H1 (cell line): ENCODE measurements at regions not wholly inside any gene's neighbourhood (a gene's known extent, or its start where the extent isn't known, plus 50 kb on each side); places are given as distances from the start of the nearest gene placed in this dataset.

Experiments
- CTCF ChIA-PET: fragments of 300-600 bp; sonication (Branson Sonifier 250); formaldehyde crosslinking; loops from one replicate; lab custom pipeline; 2021; ENCODE audit not compliant: partially characterized antibody; lab: Charles Lee
- POLR2A ChIA-PET: fragments of 300-600 bp; sonication (Branson Sonifier 250); formaldehyde crosslinking; loops from one replicate; lab custom pipeline; 2021; ENCODE audit warnings: inconsistent platforms; ENCODE audit not compliant: partially characterized antibody; lab: Charles Lee
- DNase-seq, 2 experiments: peaks; one replicate each; pipeline versions ENCODE4 v3.0.0 to v3.0.0-alpha.2; 2010 to 2022; ENCODE audit warnings: low spot score in 2 of 2, low read depth in 1 of 2, mixed read lengths in 1 of 2
- FAIRE-seq: peaks from 2 replicates; lab custom pipeline; 2011; peaks lifted over from hg19 to GRCh38; lab: Jason Lieb, UNC
- H2AFZ ChIP-seq: 2 replicates; pipeline ENCODE4 v1.8.1; 2012; ENCODE audit warnings: low read length, inconsistent platforms
- H2AK5ac ChIP-seq: 2 replicates; pipeline ENCODE4 v1.6.1; 2013; ENCODE audit warnings: low read depth, low read length
- H2BK120ac ChIP-seq: replicated peaks from 2 replicates; pipeline ENCODE3; 2013; ENCODE audit warnings: low read depth, low read length, inconsistent platforms
- H2BK12ac ChIP-seq: 2 replicates; pipeline ENCODE4 v1.6.1; 2013; ENCODE audit warnings: low read depth, low read length
- H2BK15ac ChIP-seq: 2 replicates; pipeline ENCODE4 v1.6.1; 2013; ENCODE audit warnings: low read length
- H2BK20ac ChIP-seq: 2 replicates; pipeline ENCODE4 v1.6.1; 2013; ENCODE audit warnings: low read length
- H2BK5ac ChIP-seq: 2 replicates; pipeline ENCODE4 v1.6.1; 2013; ENCODE audit warnings: low read depth, low read length
- H3K14ac ChIP-seq: 2 replicates; pipeline ENCODE4 v1.6.1; 2013; ENCODE audit warnings: inconsistent platforms; ENCODE audit not compliant: insufficient read length
- H3K18ac ChIP-seq: 2 replicates; pipeline ENCODE4 v1.6.1; 2013; ENCODE audit warnings: low read length; ENCODE audit errors: extremely low read depth
- H3K23ac ChIP-seq: 2 replicates; pipeline ENCODE4 v1.6.1; 2013; ENCODE audit warnings: inconsistent platforms; ENCODE audit not compliant: insufficient read length
- H3K23me2 ChIP-seq: 2 replicates; pipeline ENCODE4 v1.6.1; 2013; ENCODE audit warnings: low read depth, low read length
- H3K27ac ChIP-seq: 2 replicates; pipeline ENCODE4 v1.6.1; 2011; ENCODE audit warnings: low read depth, low read length, inconsistent platforms
- H3K27me3 ChIP-seq, 4 experiments: replicated peaks in 1 of 4; 1 replicate in 1 of 4; 2 replicates in 3 of 4; pipeline versions ENCODE4 v1.6.1 to v1.8.1; 2011 to 2013; ENCODE audit warnings: low read length in 3 of 4, mild to moderate bottlenecking in 3 of 4, inconsistent platforms in 2 of 4, mixed read lengths in 2 of 4, moderate library complexity in 1 of 4; ENCODE audit not compliant: control insufficient read depth in 3 of 4, insufficient read depth in 3 of 4; ENCODE audit errors: extremely low read depth in 1 of 4
- H3K36me3 ChIP-seq, 4 experiments: 2 replicates each; pipeline versions ENCODE4 v1.6.1 to v1.8.1; 2011 to 2013; ENCODE audit warnings: mild to moderate bottlenecking in 4 of 4, low read length in 3 of 4, moderate library complexity in 2 of 4, control low read depth in 1 of 4, inconsistent platforms in 1 of 4; ENCODE audit not compliant: insufficient read depth in 4 of 4, control insufficient read depth in 2 of 4
- H3K4ac ChIP-seq: replicated peaks from 2 replicates; pipeline ENCODE3; 2013; ENCODE audit warnings: low read length, low read depth, mixed read lengths, inconsistent platforms; ENCODE audit not compliant: insufficient read length
- H3K4me1 ChIP-seq, 4 experiments: replicated peaks in 1 of 4; 1 replicate in 1 of 4; 2 replicates in 3 of 4; pipeline versions ENCODE4 v1.6.1 to v1.8.1; 2011 to 2013; ENCODE audit warnings: low read length in 3 of 4, inconsistent platforms in 2 of 4, mixed read lengths in 1 of 4; ENCODE audit not compliant: insufficient read depth in 4 of 4, control insufficient read depth in 3 of 4
- H3K4me2 ChIP-seq, 2 experiments: 2 replicates each; pipeline versions ENCODE4 v1.6.1 to v1.8.1; 2011 to 2013; ENCODE audit warnings: low read depth in 2 of 2, low read length in 2 of 2, control low read depth in 1 of 2, inconsistent platforms in 1 of 2, mild to moderate bottlenecking in 1 of 2; ENCODE audit not compliant: insufficient read depth in 1 of 2
- H3K4me3 ChIP-seq, 4 experiments: fragments of 200-600, 300-600 bp in 1 of 4; sonication (generic), shearing (Covaris generic), sonication (Bioruptor Twin) in 1 of 4; 2 replicates each; pipeline versions ENCODE4 v1.5.1 to v1.8.1; 2011 to 2016; ENCODE audit warnings: low read length in 4 of 4, low read depth in 3 of 4, control low read depth in 2 of 4, inconsistent platforms in 2 of 4, mild to moderate bottlenecking in 2 of 4, mixed read lengths in 1 of 4, moderate library complexity in 1 of 4; ENCODE audit not compliant: insufficient read depth in 2 of 4; ENCODE audit errors: extremely low read depth in 1 of 4
- H3K56ac ChIP-seq: replicated peaks from 2 replicates; pipeline ENCODE3; 2013; ENCODE audit warnings: low read depth, mild to moderate bottlenecking, mixed read lengths, low read length, inconsistent platforms; ENCODE audit not compliant: insufficient read length
- H3K79me1 ChIP-seq: 2 replicates; pipeline ENCODE4 v1.6.1; 2013; ENCODE audit warnings: low read depth, low read length, control low read depth
- H3K79me2 ChIP-seq, 2 experiments: 2 replicates each; pipeline versions ENCODE4 v1.6.1 to v1.8.1; 2012 to 2013; ENCODE audit warnings: low read length in 2 of 2, mild to moderate bottlenecking in 2 of 2, inconsistent platforms in 1 of 2; ENCODE audit not compliant: insufficient read depth in 2 of 2, control insufficient read depth in 1 of 2
- H3K9ac ChIP-seq, 4 experiments: replicated peaks in 1 of 4; 1 replicate in 1 of 4; 2 replicates in 3 of 4; pipeline versions ENCODE4 v1.6.1 to v1.8.1; 2011 to 2013; ENCODE audit warnings: low read depth in 3 of 4, low read length in 3 of 4, control low read depth in 2 of 4, mild to moderate bottlenecking in 2 of 4, moderate library complexity in 2 of 4, inconsistent platforms in 1 of 4; ENCODE audit errors: extremely low read depth in 1 of 4
- H3K9me3 ChIP-seq, 2 experiments: 2 replicates each; pipeline versions ENCODE4 v1.6.1 to v1.8.1; 2012 to 2013; ENCODE audit warnings: mild to moderate bottlenecking in 2 of 2, moderate library complexity in 2 of 2, control low read depth in 1 of 2, inconsistent platforms in 1 of 2, low read depth in 1 of 2, low read length in 1 of 2, mixed read lengths in 1 of 2; ENCODE audit not compliant: insufficient read depth in 2 of 2
- H4K20me1 ChIP-seq, 2 experiments: replicated peaks in 1 of 2; 2 replicates each; pipeline versions ENCODE3 to v1.8.1; 2011 to 2013; ENCODE audit warnings: inconsistent platforms in 2 of 2, low read length in 2 of 2, mild to moderate bottlenecking in 1 of 2; ENCODE audit not compliant: insufficient read depth in 2 of 2, control insufficient read depth in 1 of 2
- H4K5ac ChIP-seq: 2 replicates; pipeline ENCODE4 v1.6.1; 2013; ENCODE audit warnings: low read length, low read depth, mixed read lengths, inconsistent platforms; ENCODE audit not compliant: insufficient read length
- H4K8ac ChIP-seq: 2 replicates; pipeline ENCODE4 v1.8.0; 2013; ENCODE audit warnings: mild to moderate bottlenecking, moderate library complexity, low read length, inconsistent platforms; ENCODE audit not compliant: insufficient read depth; ENCODE audit errors: extremely low read depth
- H4K91ac ChIP-seq: replicated peaks from 2 replicates; pipeline ENCODE3; 2013; ENCODE audit warnings: low read length, mixed read lengths, inconsistent platforms; ENCODE audit not compliant: insufficient read length
- JUND ChIP-seq: IDR thresholded peaks from 2 replicates; pipeline ENCODE4 v1.6.1; 2011; ENCODE audit warnings: mild to moderate bottlenecking, improper control_type of control experiment, low read length
- MAFK ChIP-seq: IDR thresholded peaks from 2 replicates; pipeline ENCODE4 v1.6.1; 2012; ENCODE audit warnings: low read depth, mild to moderate bottlenecking, improper control_type of control experiment, low read length
- SIN3A ChIP-seq, 2 experiments: IDR thresholded peaks in 1 of 2; conservative IDR thresholded peaks in 1 of 2; 2 replicates each; pipeline ENCODE4 v1.6.1; 2011 to 2012; ENCODE audit warnings: low read length in 2 of 2, improper control_type of control experiment in 1 of 2, low read depth in 1 of 2, mild to moderate bottlenecking in 1 of 2
- SIRT6 ChIP-seq: IDR thresholded peaks from one replicate; pipeline ENCODE4 v1.7.1; 2012; ENCODE audit warnings: low read length, inconsistent platforms
- WGBS, 2 experiments: shearing (Covaris generic) in 1 of 2; methylation state at CpG; one replicate each; pipeline versions ENCODE4 v1.1.6 to v1.1.7; 2013 to 2015; ENCODE audit warnings: low lambda C conversion rate in 2 of 2, mixed read lengths in 2 of 2, inconsistent platforms in 1 of 2, low coverage in 1 of 2, missing lambda C conversion rate in 1 of 2; ENCODE audit not compliant: insufficient replicate concordance in 2 of 2, insufficient coverage in 1 of 2, insufficient read length in 1 of 2; ENCODE audit errors: extremely low coverage in 1 of 2, missing lambda C conversion rate in 1 of 2; 5-methylcytosine and 5-hydroxymethylcytosine counted together

DNA sequence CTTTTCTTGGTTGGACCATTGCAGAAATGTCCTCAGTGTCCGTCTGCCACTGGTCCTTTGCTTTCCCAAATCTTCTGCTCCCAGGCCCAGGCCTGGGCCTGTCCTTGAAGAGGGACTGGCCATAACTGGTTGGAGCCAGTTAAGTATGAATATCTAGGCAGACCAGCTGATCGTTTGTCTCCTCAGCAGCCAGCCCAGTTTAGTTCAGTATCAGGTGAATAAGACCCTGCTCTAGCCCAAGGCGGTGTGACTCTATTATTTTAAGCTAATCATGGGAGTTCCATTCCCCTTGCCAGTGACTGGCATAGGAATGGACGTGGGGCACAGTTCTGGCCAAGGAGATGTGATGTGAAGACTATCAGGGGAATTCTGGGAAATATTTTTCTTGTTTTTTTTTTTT lies 73.9 kb upstream of the RASGRF1 start:
- Histone ChIP-seq H2BK12ac (no peak overlapping the region), H3K23me2 (no peaks in the 10 kb centered on the region), H2AK5ac (no peak overlapping the region), H2BK5ac (no peak overlapping the region), H3K4me2 (no peak overlapping the region), H3K4ac (no peak overlapping the region), H2AFZ (no peak overlapping the region), H3K9me3 (no peaks in the 10 kb centered on the region), H2BK15ac (no peak overlapping the region), H4K5ac (no peak overlapping the region), H3K4me1 (no peaks in the 10 kb centered on the region; a peak in 1 of 7 replicates), H4K20me1 (no peaks in the 10 kb centered on the region), H2BK20ac (no peak overlapping the region), H3K27ac (no peak overlapping the region), H3K14ac (no peak overlapping the region), H3K36me3 (no peaks in the 10 kb centered on the region), H3K18ac (no peak overlapping the region), H3K27me3 (no peaks in the 10 kb centered on the region), H3K9ac (no peak overlapping the region), H3K79me1 (no peaks in the 10 kb centered on the region), H4K8ac (no peak overlapping the region), H3K23ac (no peak overlapping the region), H3K4me3 (no peak overlapping the region), H3K56ac (no peak overlapping the region), H2BK120ac (no peak overlapping the region), H3K79me2 (no peaks in the 10 kb centered on the region), H4K91ac (no peak overlapping the region)
- no peak for TF ChIP-seq SIN3A (conservative IDR thresholded peaks at IDR 0.05 in 1 of 2, IDR thresholded peaks at IDR 0.05 in 1 of 2; ENCODE audit: low read depth in 1 of 2, low read length in 2 of 2)
- TF ChIP-seq SIRT6: no peak
- no peak for TF ChIP-seq MAFK
- TF ChIP-seq JUND: no peak
- CTCF ChIA-PET: interaction anchor here (0.6 to 2.6 kb wide), 3 partner anchors 10 to 26 kb away, joined by 3 to 13 read pairs (median 6); no protein-coding TSS in a partner anchor
- POLR2A ChIA-PET: no interaction called here
- no peak for FAIRE-seq
- 87% methylated on average over 4 of the region's 4 CpGs; no CpG with 5 or more reads in 1 of the 2 experiments for WGBS, 2 experiments
- DNase-seq: no peak
